Anterior cingulate cortex (tissue), 58 donors: ENCODE measurements at regions not wholly inside any gene's neighbourhood (a gene's known extent, or its start where the extent isn't known, plus 50 kb on each side); places are given as distances from the start of the nearest gene placed in this dataset.
"Not testable (repeated sequence)": the region's sequence is repeated elsewhere in the genome, so short reads cannot be mapped to it uniquely, and the experiment has no call there.

Source experiments
- DNase-seq, 58 donors: peaks; one replicate each; lab custom pipeline; 2025; lab: John Stamatoyannopoulos, UW

DNA sequence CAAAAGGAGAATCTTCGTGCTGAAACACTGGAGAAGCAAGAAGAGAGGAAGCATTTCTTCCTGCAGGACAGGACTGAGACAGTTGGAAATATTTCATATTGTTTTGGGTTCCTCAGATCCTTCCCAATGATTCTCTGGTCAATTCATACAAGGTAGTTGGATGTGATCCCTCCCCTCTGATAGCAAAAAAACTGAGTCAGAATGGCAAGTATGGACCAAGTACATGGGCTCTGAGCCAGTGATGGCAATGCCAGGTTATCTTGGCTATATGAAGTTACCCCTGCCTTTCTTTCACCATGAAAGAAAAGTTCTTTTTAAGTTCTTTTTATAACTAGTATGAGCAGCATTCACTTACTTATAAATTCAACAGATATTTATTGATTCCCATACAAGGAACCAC lies 124.4 kb upstream of the PTPRZ1 start:
- no peak for DNase-seq

DNA sequence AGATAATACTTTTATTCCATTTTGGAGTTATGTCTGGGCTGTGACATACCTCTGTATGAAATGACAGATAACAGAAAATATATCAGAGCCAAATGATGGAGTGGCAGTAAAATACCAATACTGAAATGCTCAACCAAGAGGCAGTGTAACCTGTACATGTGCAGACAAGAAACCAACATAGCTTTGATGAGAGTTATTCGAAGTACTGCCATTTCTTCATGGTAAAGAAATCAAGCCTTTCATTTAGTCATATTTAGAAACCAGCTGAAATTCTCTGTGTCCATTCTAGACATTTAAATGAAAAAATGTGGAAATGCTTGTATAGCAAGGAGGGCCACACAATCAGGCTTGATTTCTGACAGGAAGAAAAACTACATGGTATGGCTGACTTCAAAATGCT lies 127.1 kb upstream of the PTPRZ1 start:
- DNase-seq, result no peak

DNA sequence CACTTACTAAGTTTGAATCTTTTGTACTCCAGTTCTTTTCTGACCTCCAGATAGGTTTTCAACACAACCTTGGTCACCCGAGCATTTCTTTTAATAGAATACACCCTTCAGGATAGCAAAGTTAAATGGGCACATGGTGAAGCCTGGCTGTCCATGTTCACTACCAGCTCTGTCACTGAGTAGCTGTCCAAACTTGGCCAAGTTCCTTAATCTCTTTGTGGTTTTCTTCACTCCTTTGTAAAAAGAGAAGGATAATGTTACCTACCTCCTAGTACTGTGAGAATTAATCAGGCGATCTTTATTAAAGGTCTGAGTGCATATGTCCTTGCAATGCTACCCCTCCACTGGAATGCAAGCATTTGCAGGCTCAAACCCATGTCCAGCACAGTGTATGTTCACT lies 128.1 kb upstream of the PTPRZ1 start:
- no peak for DNase-seq

DNA sequence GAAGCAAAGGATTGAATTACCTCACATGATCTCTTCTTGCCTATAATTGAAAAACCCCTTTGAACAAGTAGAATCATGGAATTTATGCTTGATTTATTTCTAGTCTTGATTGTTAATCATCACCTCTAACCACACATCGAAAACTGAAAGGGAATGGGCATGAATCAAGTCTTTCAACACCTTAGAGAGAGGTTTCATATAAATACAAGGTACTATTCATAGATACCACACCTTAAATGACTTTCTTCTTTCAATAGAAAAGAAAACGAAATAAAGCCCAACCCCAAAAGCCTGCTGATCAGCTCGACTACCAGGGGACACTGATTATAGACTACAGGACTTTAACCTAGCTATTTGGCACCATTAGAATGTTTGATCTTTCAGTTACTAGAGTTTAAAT lies 128.6 kb upstream of the PTPRZ1 start:
- DNase-seq, result no peak

DNA sequence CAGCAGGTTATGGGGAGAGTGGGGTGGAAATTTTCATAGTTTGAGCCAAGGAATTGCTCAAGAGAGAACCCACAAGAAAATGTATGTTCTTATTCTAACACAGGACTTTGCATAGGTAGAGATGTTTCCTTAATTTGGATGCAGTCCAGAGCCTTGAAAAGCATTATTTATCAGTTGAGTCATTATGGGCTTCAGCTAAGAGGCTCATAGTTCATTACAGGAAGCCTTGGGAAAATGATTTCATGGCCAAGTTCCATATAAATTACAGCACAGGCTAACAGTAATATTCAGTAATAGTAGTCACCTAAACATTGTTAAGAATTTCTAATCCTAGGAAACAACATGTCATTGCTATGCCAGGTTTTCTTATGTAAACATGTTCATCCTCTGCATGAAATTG lies 131.1 kb upstream of the PTPRZ1 start:
- no peak for DNase-seq

DNA sequence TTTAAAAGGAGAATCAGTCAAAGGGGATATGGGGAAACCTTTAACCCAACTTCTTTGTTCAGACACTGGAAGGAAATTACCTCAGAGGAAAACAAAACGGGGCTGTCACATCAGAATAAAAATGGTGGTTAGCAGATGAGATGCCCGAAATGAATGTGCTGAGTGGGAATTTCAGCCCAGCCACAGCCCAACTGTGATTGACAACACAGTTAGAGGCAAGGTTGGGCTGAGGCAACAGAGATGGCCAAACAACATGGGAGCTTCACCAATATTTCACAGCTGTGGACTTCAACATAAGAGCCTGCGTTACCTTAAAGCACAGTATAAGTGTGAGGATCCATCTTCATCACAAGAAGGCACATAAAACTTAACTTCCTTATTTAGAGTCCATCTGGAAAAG lies 133.5 kb upstream of the PTPRZ1 start:
- DNase-seq, result no peak

DNA sequence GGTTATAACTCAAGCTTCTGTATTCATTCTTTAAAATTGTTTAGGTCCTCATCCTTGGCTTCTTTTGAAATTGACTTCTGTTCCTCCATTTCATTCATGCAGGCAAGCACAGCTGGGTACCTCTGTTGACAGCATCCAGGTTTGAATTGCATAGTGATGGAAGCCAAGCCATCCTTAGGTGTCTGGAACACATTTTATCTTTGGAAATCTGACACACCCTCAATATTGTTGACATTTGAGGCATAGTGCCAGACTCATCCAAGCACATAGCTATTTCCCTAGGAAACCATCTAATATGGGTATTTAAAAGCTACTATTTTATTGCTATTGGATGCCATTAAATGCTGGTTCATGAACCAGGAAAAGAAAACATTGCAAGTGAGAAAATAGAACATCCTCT lies 142.1 kb upstream of the PTPRZ1 start:
- no peak for DNase-seq

DNA sequence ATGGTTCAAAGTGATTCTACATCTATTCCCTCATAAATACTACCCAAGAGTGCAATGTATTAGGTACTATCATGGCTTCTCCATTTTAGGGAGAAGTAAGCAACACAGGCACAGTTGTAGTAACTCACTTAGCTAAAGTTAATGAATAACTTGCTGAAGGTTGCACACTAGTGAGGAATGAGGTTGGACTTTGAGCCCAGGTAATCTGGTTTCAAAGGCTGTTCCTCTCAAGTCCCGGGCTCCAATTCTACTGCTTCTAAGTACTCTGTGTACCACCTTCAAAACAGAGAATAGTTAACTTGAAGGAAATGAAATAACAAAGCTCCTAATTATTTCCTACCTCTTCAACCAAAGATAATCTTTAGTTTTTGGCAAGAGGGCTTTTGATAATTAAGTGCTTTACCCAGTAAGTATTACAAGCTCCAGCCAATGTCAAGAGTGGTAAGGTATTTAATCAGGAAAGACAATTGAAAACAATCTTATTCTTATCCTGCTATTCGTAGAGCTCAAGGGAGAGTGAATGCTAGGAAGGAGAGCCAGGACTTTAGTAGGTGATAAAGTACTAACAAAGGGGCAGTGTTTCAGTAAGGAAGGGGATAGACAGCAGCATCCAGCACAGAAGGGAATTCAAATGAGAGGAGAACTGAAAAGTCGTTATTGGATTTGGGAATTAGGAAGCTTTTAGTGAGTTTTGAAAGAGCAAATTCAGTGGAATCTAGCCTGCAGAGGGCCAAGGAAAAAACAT lies 158.2 kb upstream of the PTPRZ1 start:
- no peak for DNase-seq

DNA sequence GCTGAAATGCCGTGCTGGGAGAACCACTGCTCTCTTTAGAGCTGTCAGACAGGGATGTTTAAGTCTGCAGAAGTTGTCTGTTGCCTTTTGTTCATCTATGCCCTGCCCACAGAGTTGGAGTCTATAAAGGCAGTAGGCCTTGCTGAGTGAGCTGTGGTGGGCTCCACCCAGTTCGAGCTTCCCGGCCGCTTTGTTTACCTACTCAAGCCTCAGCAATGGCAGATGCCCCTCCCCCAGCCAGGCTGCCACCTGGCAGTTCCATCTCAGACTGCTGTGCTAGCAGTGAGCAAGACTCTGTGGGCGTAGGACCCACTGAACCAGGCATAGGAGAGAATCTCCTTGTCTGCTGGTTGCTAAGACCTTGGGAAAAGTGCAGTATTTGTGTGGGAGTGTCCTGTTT lies 160.0 kb upstream of the PTPRZ1 start:
- DNase-seq, result not testable (repeated sequence)

DNA sequence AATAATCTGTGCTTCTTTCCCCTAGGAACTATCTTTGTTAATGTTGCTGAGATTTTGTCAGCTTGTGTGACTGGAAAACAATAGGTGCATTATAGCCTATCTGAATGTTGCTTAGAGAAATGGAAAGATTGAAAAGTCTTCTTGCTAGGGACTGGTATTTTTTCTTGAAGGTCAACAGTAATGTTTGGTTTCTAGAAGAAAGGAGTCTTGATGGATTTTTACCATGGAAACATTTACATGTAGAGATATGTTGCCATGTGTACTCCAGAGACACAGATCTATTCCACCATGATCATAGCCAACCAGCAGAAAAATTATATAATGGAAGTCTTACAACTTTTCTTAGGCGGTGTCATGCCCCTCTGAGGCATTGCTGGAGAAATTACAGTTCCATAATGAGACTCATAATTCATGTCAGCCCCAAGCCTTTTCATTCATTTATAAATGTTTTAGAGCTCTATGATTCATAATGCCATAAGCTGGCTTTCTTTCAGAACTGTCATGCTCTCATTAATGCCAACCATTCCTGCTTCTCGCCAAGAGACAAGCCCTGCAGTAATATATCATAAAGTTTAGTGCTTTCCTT lies 175.1 kb upstream of the PTPRZ1 start:
- no peak for DNase-seq

DNA sequence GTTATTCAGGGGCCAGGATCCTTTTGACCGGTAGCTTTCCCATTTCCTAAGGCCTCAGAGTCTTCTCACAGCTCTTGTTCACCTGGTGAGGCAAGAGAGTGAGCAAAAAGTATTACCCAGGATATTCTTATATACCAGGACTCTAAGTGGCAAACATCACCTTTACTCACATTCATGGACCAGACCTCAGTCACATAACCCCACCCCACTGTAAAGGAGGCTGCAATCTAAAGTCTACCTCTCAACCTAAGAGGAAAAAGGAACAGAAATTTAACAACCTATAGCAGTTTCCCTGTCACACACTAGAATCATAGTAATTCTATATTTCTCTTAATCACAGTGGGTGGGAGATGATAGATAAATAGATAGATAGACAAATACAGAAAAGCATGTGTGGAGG lies 176.0 kb upstream of the PTPRZ1 start:
- no peak for DNase-seq

DNA sequence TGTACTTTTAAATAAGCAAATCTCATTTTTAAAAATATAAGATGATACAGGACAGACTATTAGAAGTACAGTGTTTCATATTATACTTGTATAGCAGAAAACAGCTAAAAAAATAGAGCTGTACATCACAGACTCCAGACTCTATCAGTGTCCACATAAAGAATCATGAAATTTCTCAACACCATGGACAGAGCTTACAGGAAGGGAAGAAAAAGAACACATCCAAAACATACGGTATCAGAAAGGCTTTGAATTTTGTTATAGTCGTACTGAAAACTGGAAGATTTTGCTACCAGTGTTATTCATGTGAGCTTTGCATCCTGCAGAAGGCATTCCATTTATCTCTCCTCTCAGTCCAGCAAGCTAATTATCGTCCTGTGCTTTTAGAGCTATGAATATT lies 183.2 kb upstream of the PTPRZ1 start:
- no peak for DNase-seq

DNA sequence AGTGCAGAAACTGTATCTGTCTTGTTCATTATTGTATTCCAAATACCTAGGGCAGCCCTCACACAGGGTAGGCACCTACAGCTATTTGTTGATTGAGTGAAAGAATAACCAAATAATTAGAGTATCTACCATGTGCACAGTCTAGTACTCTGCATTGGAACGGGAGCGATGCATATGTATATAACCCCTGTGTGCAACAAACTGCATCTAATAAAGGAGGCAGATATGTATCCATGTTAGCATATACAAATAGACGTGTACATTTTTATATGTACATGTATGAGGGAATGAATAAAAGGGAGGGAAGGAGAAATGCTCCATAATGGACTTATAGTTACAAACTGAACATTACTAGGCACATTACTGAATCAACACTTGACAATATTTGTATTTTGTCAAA lies 191.3 kb upstream of the PTPRZ1 start:
- no peak for DNase-seq

DNA sequence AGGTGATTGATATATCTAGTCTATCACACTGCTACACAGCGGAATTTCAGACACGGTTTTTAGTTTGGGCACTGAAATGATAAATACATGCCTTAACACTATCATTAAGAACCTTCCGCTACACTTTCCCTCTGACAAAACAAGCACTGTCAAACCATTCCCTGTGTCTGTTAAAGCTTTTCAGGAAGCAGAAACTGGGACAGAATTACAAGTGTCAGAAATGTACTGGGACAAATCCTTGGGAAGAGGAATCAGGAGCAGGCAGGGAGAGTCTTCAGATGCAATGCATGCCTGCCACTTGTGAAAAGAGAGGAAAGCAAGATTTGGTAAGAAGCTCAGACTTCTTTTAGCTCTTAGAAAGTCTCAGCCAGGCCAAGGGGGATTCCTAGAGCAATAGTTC lies 196.8 kb upstream of the PTPRZ1 start:
- no peak for DNase-seq

DNA sequence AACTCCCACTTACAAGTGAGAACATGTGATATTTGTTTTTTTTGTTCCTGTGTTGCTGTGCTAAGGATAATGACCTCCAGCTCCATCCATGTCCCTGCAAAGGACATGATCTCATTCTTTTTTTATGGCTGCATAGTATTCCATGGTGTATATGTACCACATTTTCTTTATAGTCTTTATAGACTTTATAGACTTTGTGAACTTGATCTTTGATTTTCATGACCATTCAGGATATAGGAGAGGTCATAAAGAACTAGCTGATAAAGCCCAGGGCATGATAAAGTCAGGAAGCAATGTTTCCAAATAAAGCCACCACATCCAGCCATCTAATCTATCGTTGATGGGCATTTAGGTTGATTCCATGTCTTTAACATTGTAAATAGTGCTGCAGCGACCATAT lies 198.5 kb upstream of the PTPRZ1 start:
- DNase-seq, result not testable (repeated sequence)

DNA sequence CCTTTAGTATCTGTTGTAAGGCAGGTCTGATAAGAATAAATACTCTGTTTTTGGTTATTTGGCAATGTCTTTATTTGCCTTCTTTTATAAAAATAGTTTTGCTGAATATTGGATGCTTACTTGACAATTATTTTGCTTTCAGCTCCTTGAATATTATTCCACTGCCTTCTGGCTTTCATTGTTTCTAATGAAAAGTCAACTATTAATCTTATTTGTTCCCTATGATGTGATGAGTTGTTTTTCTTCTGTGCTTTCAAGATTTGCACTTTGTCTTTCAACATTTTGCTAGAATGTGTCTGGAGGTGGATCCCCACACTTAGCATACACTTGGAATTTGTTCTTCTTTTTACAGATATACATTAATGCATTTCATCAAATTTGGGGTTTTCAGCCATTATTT lies 203.8 kb upstream of the PTPRZ1 start:
- no peak for DNase-seq

DNA sequence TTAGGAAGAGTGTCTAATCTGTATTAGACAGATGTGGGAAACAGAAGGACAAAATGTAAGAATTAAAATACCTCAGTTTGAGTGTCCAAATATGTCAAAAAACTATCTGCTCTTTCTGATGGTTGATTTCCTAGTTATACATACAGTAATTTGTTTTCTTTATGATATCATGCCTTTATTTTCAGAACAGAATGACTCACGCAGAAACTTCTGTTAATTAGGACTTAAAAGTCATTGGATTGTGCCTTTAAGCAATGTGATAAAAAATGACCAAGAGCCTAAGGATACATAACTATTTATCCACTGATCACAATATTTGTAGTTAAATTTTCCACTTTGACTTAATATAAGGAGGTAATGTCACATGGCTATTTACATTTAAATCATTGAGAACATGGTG lies 206.7 kb upstream of the PTPRZ1 start:
- no peak for DNase-seq

DNA sequence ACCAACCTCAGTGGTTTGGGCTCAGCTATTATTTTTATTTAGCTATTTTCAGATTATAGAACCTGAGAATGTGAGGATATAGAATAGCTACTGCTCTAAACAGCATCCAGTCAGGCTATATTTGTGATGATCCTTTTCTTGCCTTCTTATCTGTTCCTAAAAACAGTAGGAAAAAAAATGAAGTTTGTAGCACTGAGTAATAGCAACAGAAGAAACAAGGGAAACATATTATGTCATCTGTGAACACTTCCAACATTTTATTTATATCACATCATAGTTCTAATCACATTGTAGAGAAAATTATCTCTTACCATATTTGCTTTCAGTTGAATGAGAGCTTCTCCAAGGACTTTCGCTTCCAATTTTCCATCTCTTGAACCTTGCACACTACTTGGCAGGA lies 229.6 kb upstream of the PTPRZ1 start:
- no peak for DNase-seq

DNA sequence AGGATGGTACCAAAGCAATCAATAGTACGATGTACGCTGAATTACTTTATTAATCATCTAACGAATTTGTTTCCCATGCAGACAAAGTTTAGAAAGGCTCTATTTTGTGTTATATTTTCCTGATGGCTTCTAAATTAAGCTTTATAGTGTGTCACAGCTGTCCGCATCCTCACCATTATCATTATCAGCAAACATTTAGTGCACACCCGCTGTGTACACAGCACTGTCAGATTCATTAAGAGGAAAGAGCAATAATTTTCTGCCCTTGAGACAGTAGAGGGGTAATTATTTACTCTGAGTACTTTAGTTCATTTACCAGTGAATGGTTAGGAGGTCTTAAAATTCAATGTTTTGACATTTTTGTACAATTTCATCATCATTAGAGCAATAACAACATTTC lies 233.3 kb upstream of the PTPRZ1 start:
- DNase-seq, result no peak

DNA sequence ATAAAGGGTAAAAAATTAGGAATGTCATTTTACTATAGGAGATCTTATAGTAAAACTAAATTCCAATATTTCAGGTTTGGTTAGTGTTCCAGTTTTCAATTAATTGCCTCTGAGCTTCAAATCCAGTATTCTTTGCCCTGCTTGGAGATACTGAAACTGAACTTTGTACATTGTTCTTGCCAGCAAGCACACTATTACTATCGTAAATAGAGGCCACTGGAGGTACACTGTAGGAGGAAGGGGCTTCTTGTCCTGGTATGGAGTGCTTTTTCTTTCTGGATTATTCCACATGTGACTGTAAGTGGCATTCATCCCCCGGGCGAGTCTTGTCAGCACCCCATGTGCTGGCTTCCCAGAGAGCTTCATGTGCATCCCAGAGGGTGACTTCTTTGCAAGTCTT lies 234.7 kb upstream of the PTPRZ1 start:
- no peak for DNase-seq

DNA sequence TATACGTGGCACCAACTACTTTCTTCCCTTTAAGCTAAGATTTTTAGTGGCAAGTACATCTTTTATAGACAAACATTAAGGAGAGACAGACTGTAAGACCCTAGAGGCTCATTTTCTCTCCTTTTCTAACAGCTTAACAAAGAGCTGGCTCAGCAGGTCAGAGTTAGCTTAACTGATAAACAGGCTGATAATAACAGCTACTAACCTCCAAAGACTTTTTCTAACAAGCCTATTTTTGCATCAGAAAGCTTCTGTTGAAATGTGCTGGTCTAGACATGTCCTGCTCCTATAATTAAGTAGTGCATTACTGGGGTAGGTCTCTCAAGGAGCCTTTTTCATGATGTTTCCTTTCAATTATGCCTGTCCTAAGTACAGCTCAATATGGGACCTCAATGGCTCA lies 238.2 kb upstream of the FAM3C start:
- no peak for DNase-seq

DNA sequence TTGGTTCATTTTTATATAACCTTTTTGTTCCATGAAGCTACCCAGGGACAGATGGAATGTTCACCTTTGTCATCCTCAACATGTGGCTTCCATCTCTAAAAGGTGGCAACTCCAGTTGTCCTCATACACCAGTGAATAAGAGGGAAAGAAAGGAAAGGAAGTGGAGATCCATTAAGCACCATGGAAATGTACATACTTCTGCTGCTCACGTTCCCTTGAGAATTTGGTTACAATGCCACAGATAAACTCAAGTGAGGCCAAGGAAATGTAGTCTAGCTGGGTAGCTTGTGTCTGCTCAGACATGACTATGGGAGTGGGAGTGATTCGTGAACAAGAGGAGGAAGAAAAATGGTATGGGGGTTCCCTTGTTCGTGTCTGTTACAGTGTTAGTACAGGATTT lies 237.1 kb upstream of the FAM3C start:
- no peak for DNase-seq

DNA sequence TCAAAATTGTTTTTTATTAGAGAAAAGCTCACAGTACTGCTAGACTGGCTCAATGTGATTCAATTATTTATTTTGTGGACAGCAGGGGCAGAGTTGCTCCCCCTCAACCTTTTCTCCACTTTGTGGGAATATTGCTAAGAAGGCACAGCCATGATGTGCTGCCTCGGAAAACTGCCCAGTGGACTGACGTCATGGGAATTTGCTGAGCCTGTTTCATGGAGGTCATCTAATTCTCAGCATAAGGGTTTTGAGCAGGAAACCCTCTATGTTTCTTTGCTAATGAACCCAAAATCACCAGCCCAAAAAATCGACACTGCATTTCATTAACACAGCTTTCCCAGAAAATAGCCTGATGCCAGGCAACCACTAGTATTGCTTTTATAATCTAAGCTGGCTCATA lies 228.8 kb upstream of the FAM3C start:
- DNase-seq, result peak in 35 of 58 donors; percentile 1 to 64 (median 17)
